SK-N-MC (cell line): ENCODE measurements at regions not wholly inside any gene's neighbourhood (a gene's known extent, or its start where the extent isn't known, plus 50 kb on each side); places are given as distances from the start of the nearest gene placed in this dataset.

Source experiments
- DNase-seq: peaks from one replicate; pipeline ENCODE4 v3.0.0-alpha.2; 2011; ENCODE audit warnings: low read depth, low spot score
- H3K27ac ChIP-seq: fragments of 200-600 bp; sonication (generic); 2 replicates; pipeline ENCODE4 v1.5.1; 2016; ENCODE audit warnings: mixed run types
- H3K36me3 ChIP-seq: fragments of 200-600 bp; sonication (generic); 2 replicates; pipeline ENCODE4 v1.6.1; 2017; ENCODE audit warnings: antibody characterized with exemption, low read length, mixed read lengths; ENCODE audit not compliant: insufficient read depth
- H3K4me3 ChIP-seq: fragments of 200-600 bp; sonication (generic); 2 replicates; pipeline ENCODE4 v1.5.1; 2016
- H3K9ac ChIP-seq: fragments of 200-600 bp; sonication (generic); 2 replicates; pipeline ENCODE4 v1.8.0; 2017; ENCODE audit warnings: mixed run types, mixed read lengths; ENCODE audit not compliant: insufficient read length
- H3K9me3 ChIP-seq: fragments of 200-600 bp; sonication (generic); 2 replicates; pipeline ENCODE4 v1.6.1; 2017; ENCODE audit warnings: low read depth, mild to moderate bottlenecking, antibody characterized with exemption, low read length, moderate library complexity, mixed read lengths
- EZH2 ChIP-seq: fragments of 200-600 bp; sonication (generic); IDR thresholded peaks from one replicate; pipeline ENCODE4 v1.6.1; 2017; ENCODE audit warnings: antibody characterized with exemption
- FOXP2 ChIP-seq: optimal IDR thresholded peaks from 2 replicates; pipeline ENCODE3; 2011; ENCODE audit warnings: mild to moderate bottlenecking, moderate library complexity; ENCODE audit not compliant: insufficient read depth; ENCODE audit errors: extremely low read length, control extremely low read depth
- POLR2AphosphoS5 ChIP-seq: IDR thresholded peaks from 2 replicates; pipeline ENCODE4 v1.6.1; 2012; ENCODE audit warnings: mild to moderate bottlenecking, low read depth, low read length, borderline replicate concordance

- H3K4me3 ChIP-seq, result no peak overlapping the region
- no peaks in the 10 kb centered on the region for H3K36me3 ChIP-seq
- H3K9me3 ChIP-seq, result no peaks in the 10 kb centered on the region
- DNase-seq, result no peak
- H3K9ac ChIP-seq, result no peak overlapping the region
- no peak overlapping the region for H3K27ac ChIP-seq
- TF ChIP-seq POLR2AphosphoS5, result no peak
- TF ChIP-seq FOXP2, result no peak
- no peak for TF ChIP-seq EZH2
Observed at GRCh38 chr7:110607050-110607857, 483.7 kb upstream of the LRRN3 start.

- no peak for DNase-seq
- TF ChIP-seq EZH2 (no peak), FOXP2 (no peak), POLR2AphosphoS5 (no peak)
Observed at GRCh38 chr7:110609336-110609735, 481.6 kb upstream of the LRRN3 start.

GRCh38 chr7:110612680-110613079 is 478.2 kb upstream of the LRRN3 start:
- Histone ChIP-seq H3K27ac (no peak overlapping the region), H3K9ac (no peak overlapping the region), H3K9me3 (no peaks in the 10 kb centered on the region), H3K36me3 (no peaks in the 10 kb centered on the region), H3K4me3 (no peak overlapping the region)
- DNase-seq, result no peak
- no peak for TF ChIP-seq FOXP2
- TF ChIP-seq POLR2AphosphoS5, result no peak
- TF ChIP-seq EZH2, result no peak

More at GRCh38 chr7:110609336-110609735, 481.6 kb upstream of the LRRN3 start:
- no peak overlapping the region for H3K9ac ChIP-seq
- H3K4me3 ChIP-seq, result no peak overlapping the region
- no peaks in the 10 kb centered on the region for H3K36me3 ChIP-seq
- no peak overlapping the region for H3K27ac ChIP-seq
- H3K9me3 ChIP-seq, result no peaks in the 10 kb centered on the region
